T-helper 1 cell treated with Interleukin-12 subunit alpha and Interleukin-12 subunit beta and Interleukin-4 antibody, amounts not matched to agents 30 μg/mL and 1 μg/mL, for 36 hours (primary cell): ENCODE measurements at regions not wholly inside any gene's neighbourhood (a gene's known extent, or its start where the extent isn't known, plus 50 kb on each side); places are given as distances from the start of the nearest gene placed in this dataset.

Experiments
- H3K27ac Mint-ChIP-seq: one replicate; pipeline ENCODE4 v1.8.0; 2021; ENCODE audit warnings: mild to moderate bottlenecking, mixed read lengths
- H3K27me3 Mint-ChIP-seq: one replicate; pipeline ENCODE4 v1.8.0; 2021; ENCODE audit warnings: low read depth, mixed read lengths
- H3K36me3 Mint-ChIP-seq: one replicate; pipeline ENCODE4 v1.8.0; 2021; ENCODE audit warnings: low read depth, mixed read lengths
- H3K4me1 Mint-ChIP-seq: one replicate; pipeline ENCODE4 v1.8.0; 2021; ENCODE audit warnings: low read depth, mixed read lengths
- H3K4me3 Mint-ChIP-seq: one replicate; pipeline ENCODE4 v1.8.0; 2021; ENCODE audit warnings: mild to moderate bottlenecking, moderate library complexity, mixed read lengths
- H3K9me3 Mint-ChIP-seq: one replicate; pipeline ENCODE4 v1.8.0; 2021; ENCODE audit warnings: mixed read lengths

- Mint-ChIP-seq H3K4me3 (no peak overlapping the region), H3K36me3 (no peaks in the 10 kb centered on the region), H3K27me3 (no peaks in the 10 kb centered on the region), H3K9me3 (no peaks in the 10 kb centered on the region), H3K4me1 (no peaks in the 10 kb centered on the region), H3K27ac (no peak overlapping the region)
Observed at GRCh38 chr5:86749841-86750240, 132.1 kb downstream of the COX7C start.

DNA sequence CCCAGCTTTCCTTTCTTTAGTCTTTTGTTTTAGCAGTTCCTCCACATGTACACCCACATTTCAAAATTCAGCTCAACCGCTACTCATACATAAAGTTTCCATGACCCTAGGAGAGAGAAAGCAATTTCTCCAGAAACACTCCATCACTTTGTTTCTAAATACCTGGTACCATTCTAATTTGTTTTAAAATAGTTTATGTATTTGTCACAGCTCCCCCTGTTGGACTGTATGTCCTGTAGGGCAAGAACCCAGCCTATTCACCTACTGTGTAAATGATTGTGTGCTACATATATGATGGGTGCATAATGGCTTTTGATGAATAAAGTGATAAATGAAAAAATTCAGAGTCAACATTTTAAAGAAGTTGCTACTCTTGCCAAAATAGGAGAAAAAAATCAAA is 139.1 kb downstream of the COX7C start:
- no peaks in the 10 kb centered on the region for H3K9me3 Mint-ChIP-seq
- no peak overlapping the region for H3K4me3 Mint-ChIP-seq
- H3K4me1 Mint-ChIP-seq, result no peaks in the 10 kb centered on the region
- H3K27me3 Mint-ChIP-seq, result no peaks in the 10 kb centered on the region
- H3K27ac Mint-ChIP-seq, result no peak overlapping the region
- no peaks in the 10 kb centered on the region for H3K36me3 Mint-ChIP-seq

GRCh38 chr5:86757824-86758223 is 140.1 kb downstream of the COX7C start:
- Mint-ChIP-seq H3K4me3 (no peak overlapping the region), H3K9me3 (no peaks in the 10 kb centered on the region), H3K36me3 (no peaks in the 10 kb centered on the region), H3K27ac (no peak overlapping the region), H3K4me1 (no peaks in the 10 kb centered on the region), H3K27me3 (no peaks in the 10 kb centered on the region)

- Mint-ChIP-seq H3K27me3 (no peaks in the 10 kb centered on the region), H3K27ac (no peak overlapping the region), H3K36me3 (no peaks in the 10 kb centered on the region), H3K9me3 (no peaks in the 10 kb centered on the region), H3K4me3 (no peak overlapping the region), H3K4me1 (no peaks in the 10 kb centered on the region)
Observed at GRCh38 chr5:86760661-86761060, 142.9 kb downstream of the COX7C start.

DNA sequence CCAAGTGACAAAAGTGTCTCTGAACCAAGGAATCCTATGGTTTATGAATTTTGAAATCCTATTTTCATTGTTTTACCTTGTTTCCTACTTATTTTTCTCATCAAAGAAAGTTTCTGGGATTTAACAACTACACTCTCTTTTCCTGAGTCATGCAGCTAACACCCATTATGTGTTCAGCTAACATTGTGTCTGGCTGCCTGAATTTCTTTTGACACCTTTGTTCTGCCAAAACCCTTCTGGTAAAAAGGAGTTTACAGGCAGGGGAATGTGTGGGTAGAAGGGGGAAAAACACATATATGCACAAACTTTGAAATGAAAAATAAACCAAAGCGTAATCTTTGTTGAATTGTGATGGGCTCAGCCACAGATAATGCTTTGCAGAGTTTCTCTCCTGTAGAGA is 146.2 kb downstream of the COX7C start:
- H3K9me3 Mint-ChIP-seq, result peaks cover under 1% of the 10 kb centered on the region
- H3K4me3 Mint-ChIP-seq, result no peak overlapping the region
- H3K36me3 Mint-ChIP-seq, result no peaks in the 10 kb centered on the region
- no peaks in the 10 kb centered on the region for H3K4me1 Mint-ChIP-seq
- no peaks in the 10 kb centered on the region for H3K27me3 Mint-ChIP-seq
- H3K27ac Mint-ChIP-seq, result no peak overlapping the region

DNA sequence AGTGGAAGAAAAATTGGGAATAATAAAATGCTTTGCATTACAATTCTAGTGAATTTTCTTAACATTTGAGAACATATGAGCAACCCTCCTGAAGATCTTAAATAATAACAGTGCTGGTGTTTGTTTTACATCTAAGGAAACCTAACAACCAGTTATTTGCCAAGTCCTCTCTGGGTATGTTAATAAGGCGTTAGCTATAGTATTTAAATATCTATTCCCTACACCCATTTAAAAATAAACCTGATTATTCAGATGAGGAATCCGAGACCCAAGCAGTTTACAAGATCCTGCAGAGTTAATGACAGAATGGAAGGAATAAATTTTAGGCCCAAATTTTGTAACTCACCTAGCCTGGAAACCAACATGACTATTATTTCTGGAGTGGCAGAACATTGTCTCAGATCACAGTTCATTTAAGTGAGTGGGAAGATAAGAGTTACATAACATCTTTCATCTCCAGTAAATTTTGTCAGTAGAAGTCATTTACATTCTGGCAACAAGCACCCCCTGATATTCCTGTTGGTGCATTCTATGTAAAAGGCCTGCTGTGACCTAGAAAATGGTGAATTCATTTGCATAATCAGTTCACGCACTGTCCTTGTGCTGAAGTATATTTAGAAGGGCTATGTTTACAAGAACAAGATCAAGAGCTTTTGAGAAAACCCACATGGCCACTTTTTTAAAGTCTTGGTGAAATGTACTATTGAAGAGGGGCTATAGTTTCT is 148.2 kb downstream of the COX7C start:
- Mint-ChIP-seq H3K27me3 (no peaks in the 10 kb centered on the region), H3K36me3 (no peaks in the 10 kb centered on the region), H3K4me1 (no peaks in the 10 kb centered on the region), H3K4me3 (no peak overlapping the region), H3K27ac (no peak overlapping the region), H3K9me3 (peaks cover 3% of the 10 kb centered on the region)

GRCh38 chr5:86768699-86769202 is 151.0 kb downstream of the COX7C start:
- Mint-ChIP-seq H3K9me3 (peaks cover 3% of the 10 kb centered on the region), H3K27ac (no peak overlapping the region), H3K36me3 (no peaks in the 10 kb centered on the region), H3K27me3 (no peaks in the 10 kb centered on the region), H3K4me3 (no peak overlapping the region), H3K4me1 (no peaks in the 10 kb centered on the region)

DNA sequence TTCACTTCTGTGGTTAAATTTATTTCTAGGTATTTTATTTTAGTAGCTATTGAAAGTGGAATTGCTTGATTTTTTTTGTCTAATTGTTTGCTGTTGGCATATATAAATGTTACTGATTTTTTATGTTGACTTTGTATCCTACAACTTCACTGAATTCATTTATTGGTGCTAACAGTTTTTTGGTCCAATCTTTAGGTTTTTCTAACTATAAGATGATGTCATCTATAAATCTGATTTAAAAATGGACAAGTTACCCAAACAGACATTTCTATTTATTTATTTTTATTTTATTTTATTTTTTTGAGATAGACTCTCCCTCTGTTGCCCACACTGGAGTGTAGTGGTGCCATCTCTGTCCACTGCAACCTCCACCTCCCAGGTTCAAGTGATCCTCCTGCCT is 162.3 kb downstream of the COX7C start:
- Mint-ChIP-seq H3K4me3 (no peak overlapping the region), H3K4me1 (no peaks in the 10 kb centered on the region), H3K27me3 (no peaks in the 10 kb centered on the region), H3K36me3 (no peaks in the 10 kb centered on the region), H3K27ac (no peak overlapping the region), H3K9me3 (no peaks in the 10 kb centered on the region)

DNA sequence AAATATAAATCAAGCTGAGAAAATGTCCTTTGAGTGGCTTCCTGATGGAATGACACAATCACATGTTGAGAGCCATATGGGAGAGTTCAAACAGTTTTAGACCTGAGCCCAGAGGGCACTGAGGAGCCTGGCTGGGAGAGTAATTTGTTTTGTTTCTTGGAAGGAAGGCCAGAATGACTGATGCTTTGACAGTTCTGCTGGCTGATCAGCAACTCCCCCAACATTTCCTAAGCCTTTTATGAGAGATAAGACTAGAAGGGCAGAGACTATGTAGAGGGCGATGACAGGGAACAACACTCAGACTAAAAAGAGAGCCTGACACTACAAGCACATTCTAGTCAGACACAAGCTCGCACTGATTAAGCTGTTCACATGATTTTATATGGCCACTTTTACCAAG is 169.2 kb downstream of the COX7C start:
- Mint-ChIP-seq H3K27me3 (no peaks in the 10 kb centered on the region), H3K4me1 (no peaks in the 10 kb centered on the region), H3K9me3 (no peaks in the 10 kb centered on the region), H3K36me3 (no peaks in the 10 kb centered on the region), H3K27ac (no peak overlapping the region), H3K4me3 (no peak overlapping the region)

DNA sequence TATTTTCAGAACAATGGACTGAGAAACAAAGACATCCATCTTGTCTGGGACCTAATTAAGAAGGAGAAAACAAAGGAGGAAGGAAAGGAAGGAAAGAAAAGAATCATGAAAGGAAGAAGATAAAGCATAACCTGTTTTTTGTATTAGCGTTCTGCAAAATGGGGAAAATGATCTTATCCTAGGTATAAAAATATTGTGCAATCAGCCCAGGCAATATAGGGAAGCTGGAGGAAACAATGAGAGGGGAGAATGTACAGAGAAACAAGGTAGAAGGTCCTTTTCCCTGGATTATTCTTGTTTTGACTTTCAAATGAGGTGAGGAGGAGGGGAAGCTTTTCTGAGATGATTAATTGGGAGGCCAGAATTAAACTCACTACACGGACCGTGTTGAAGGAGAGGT is 177.9 kb downstream of the COX7C start:
- H3K4me3 Mint-ChIP-seq, result no peak overlapping the region
- H3K36me3 Mint-ChIP-seq, result no peaks in the 10 kb centered on the region
- H3K9me3 Mint-ChIP-seq, result no peaks in the 10 kb centered on the region
- peaks cover 4% of the 10 kb centered on the region for H3K27me3 Mint-ChIP-seq
- no peaks in the 10 kb centered on the region for H3K4me1 Mint-ChIP-seq
- no peak overlapping the region for H3K27ac Mint-ChIP-seq

DNA sequence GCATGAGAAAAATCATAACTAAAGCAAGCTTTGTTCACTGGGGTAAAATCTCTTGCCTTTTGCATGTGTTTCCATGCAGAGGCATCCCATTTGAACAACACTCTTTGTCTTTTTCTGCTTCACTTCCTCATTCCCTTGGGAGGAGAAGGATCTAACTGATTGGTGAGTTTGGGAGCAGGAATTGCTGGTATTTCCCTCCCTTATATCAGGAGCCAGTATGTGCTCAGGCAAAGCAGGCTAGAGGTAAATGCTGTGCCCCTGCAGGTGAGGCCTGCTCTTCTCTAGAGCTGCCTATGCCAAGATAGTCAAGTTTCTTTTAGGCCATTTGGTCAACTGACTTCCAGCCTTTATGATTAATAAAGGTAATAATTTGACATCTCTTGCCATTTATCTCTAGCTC is 179.9 kb downstream of the COX7C start:
- H3K4me3 Mint-ChIP-seq, result no peak overlapping the region
- no peaks in the 10 kb centered on the region for H3K36me3 Mint-ChIP-seq
- no peak overlapping the region for H3K27ac Mint-ChIP-seq
- no peaks in the 10 kb centered on the region for H3K9me3 Mint-ChIP-seq
- peaks cover 4% of the 10 kb centered on the region for H3K27me3 Mint-ChIP-seq
- H3K4me1 Mint-ChIP-seq, result no peaks in the 10 kb centered on the region

DNA sequence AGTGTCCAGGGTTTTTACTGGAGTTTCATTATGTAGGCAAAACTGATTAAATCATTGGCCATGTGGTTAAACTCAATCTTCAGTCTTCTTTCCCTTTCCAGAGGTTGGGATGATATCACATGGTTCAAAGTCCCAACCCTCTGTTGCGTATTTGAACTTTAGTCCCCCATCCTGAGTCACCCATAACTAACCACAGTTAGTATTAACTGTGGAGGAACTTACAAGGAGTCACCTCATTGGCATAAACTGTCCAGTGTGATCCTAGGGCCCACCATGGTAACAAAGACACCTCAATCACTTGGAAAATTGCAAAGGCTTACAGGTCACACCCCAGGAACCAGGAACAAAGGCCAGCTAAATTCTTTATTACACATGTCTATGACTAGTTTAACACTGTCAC is 188.5 kb downstream of the COX7C start:
- H3K27me3 Mint-ChIP-seq, result no peaks in the 10 kb centered on the region
- H3K4me1 Mint-ChIP-seq, result no peaks in the 10 kb centered on the region
- H3K27ac Mint-ChIP-seq, result no peak overlapping the region
- H3K36me3 Mint-ChIP-seq, result no peaks in the 10 kb centered on the region
- no peak overlapping the region for H3K4me3 Mint-ChIP-seq
- H3K9me3 Mint-ChIP-seq, result no peaks in the 10 kb centered on the region

DNA sequence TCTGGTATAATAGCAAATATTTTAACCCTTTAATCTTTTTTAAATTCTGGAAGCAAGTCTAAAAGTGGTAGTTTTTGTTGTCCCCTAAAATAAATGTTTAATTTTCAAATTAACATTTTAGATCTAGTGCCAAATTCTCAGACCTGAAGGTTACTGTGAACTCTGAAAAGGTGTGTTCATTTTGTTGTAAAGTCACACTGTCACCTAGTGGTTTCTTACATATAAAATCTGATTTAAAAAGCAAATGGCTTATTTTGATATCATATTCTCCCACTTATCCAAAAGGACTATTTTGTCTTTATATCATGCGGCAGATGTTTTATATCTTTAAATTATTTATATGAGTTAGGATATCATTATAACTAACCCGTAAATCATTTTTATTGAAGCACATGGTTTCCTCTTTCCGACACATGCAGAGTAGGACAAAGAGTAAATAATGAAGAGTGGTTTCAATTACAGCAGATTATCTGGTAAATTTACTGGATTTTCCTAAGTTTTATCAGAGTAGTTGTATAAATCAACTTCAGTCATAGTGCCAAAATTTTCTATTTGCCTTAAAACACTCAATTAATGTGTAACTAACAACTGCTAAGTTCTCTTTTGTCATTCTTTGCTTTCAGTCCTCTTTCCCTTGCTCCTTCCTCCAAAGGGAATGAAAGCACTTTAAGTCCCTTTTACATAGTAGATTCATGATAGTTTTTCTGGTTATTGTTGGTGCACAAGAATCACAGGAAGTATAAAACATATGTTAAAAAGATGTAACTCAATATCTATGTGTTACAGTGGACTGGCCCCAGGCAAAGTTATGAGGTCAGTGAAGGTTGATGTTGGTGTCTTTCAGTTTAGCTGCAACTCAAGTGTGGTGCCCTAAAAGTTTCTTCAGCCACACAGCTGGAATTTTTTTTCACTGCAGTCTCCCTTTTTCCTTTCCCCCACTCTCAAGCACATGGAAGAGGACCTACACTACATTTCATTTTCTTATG is 189.6 kb downstream of the COX7C start:
- H3K36me3 Mint-ChIP-seq, result no peaks in the 10 kb centered on the region
- H3K27ac Mint-ChIP-seq, result no peak overlapping the region
- no peaks in the 10 kb centered on the region for H3K9me3 Mint-ChIP-seq
- no peak overlapping the region for H3K4me3 Mint-ChIP-seq
- no peaks in the 10 kb centered on the region for H3K4me1 Mint-ChIP-seq
- no peaks in the 10 kb centered on the region for H3K27me3 Mint-ChIP-seq

DNA sequence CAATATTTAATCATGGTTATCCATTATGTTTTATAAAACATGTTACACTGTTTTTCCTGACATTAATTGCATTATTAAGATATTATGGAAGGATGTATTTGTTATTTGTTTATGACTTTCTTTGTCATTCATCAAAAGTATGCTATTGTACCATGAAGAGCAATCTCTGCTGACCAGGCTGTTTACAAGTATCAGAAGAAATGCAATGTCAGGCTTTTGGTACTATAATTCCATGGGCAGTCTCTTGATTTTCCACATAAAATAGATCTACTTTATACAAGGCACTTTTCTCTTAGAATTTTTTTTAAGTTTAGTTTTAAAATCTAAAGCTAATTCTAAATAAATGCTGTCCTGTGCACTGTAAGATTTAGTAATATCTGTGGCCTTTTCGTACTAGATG is 196.6 kb downstream of the COX7C start:
- no peaks in the 10 kb centered on the region for H3K36me3 Mint-ChIP-seq
- H3K9me3 Mint-ChIP-seq, result no peaks in the 10 kb centered on the region
- no peaks in the 10 kb centered on the region for H3K27me3 Mint-ChIP-seq
- H3K4me3 Mint-ChIP-seq, result no peak overlapping the region
- H3K4me1 Mint-ChIP-seq, result no peaks in the 10 kb centered on the region
- no peak overlapping the region for H3K27ac Mint-ChIP-seq

GRCh38 chr5:86814907-86815306 is 197.2 kb downstream of the COX7C start:
- H3K36me3 Mint-ChIP-seq, result no peaks in the 10 kb centered on the region
- H3K27ac Mint-ChIP-seq, result no peak overlapping the region
- H3K4me1 Mint-ChIP-seq, result no peaks in the 10 kb centered on the region
- no peaks in the 10 kb centered on the region for H3K27me3 Mint-ChIP-seq
- H3K9me3 Mint-ChIP-seq, result no peaks in the 10 kb centered on the region
- H3K4me3 Mint-ChIP-seq, result no peak overlapping the region
